CD14-positive monocyte (primary cell): ENCODE measurements at regions not wholly inside any gene's neighbourhood (a gene's known extent, or its start where the extent isn't known, plus 50 kb on each side); places are given as distances from the start of the nearest gene placed in this dataset.

ENCODE experiments used
- DNase-seq, 3 donors: peaks; one replicate each; pipeline ENCODE4 v3.0.0-alpha.2; 2011 to 2022
- H2AFZ ChIP-seq: 2 replicates; pipeline ENCODE4 v1.6.0; 2012; ENCODE audit warnings: mild to moderate bottlenecking, low read depth, low read length, inconsistent platforms; ENCODE audit not compliant: insufficient read depth, poor library complexity, severe bottlenecking
- H3K27ac ChIP-seq, 2 donors: 1 replicate in 1 of 2; 2 replicates in 1 of 2; pipeline ENCODE4 v1.5.1; 2012 to 2013; ENCODE audit warnings: low read length in 2 of 2, control low read depth in 1 of 2, inconsistent platforms in 1 of 2, low read depth in 1 of 2, mild to moderate bottlenecking in 1 of 2
- H3K27me3 ChIP-seq, 2 donors: one replicate each; pipeline versions ENCODE4 v1.6.0 to v1.6.1; 2011 to 2013; ENCODE audit warnings: low read length in 2 of 2; ENCODE audit not compliant: control insufficient read depth in 2 of 2, insufficient read depth in 2 of 2
- H3K36me3 ChIP-seq, 2 donors: replicated peaks in 1 of 2; 1 replicate in 1 of 2; 2 replicates in 1 of 2; pipeline versions ENCODE4 v1.5.1 to v1.6.1; 2012 to 2013; ENCODE audit warnings: low read length in 2 of 2, control low read depth in 1 of 2, inconsistent platforms in 1 of 2, mild to moderate bottlenecking in 1 of 2; ENCODE audit not compliant: insufficient read depth in 2 of 2, control insufficient read depth in 1 of 2
- H3K4me1 ChIP-seq, 2 donors: 1 replicate in 1 of 2; 2 replicates in 1 of 2; pipeline versions ENCODE4 v1.5.1 to v1.6.1; 2012 to 2013; ENCODE audit warnings: low read length in 2 of 2, control low read depth in 1 of 2, inconsistent platforms in 1 of 2, mild to moderate bottlenecking in 1 of 2, moderate library complexity in 1 of 2; ENCODE audit not compliant: insufficient read depth in 2 of 2, control insufficient read depth in 1 of 2
- H3K4me2 ChIP-seq: replicated peaks from 2 replicates; pipeline ENCODE3; 2012; ENCODE audit warnings: low read length, moderate library complexity, mild to moderate bottlenecking; ENCODE audit not compliant: poor library complexity, severe bottlenecking; ENCODE audit errors: extremely low read depth
- H3K4me3 ChIP-seq, 3 experiments: fragments of 200-600 bp in 1 of 3; sonication (generic) in 1 of 3; replicated peaks in 1 of 3; 1 replicate in 2 of 3; 2 replicates in 1 of 3; pipeline ENCODE4 v1.5.1; 2011 to 2013; ENCODE audit warnings: low read length in 3 of 3, mild to moderate bottlenecking in 3 of 3, control low read depth in 2 of 3, low read depth in 2 of 3, inconsistent platforms in 1 of 3, moderate library complexity in 1 of 3
- H3K79me2 ChIP-seq: 2 replicates; pipeline ENCODE4 v1.6.0; 2012; ENCODE audit warnings: mild to moderate bottlenecking, control low read depth, inconsistent platforms, low read length, moderate library complexity; ENCODE audit not compliant: insufficient read depth
- H3K9ac ChIP-seq: 2 replicates; pipeline ENCODE4 v1.6.0; 2017; ENCODE audit warnings: low read length, mild to moderate bottlenecking; ENCODE audit not compliant: insufficient read depth, poor library complexity, severe bottlenecking
- H3K9me3 ChIP-seq, 2 donors: replicated peaks in 1 of 2; 1 replicate in 1 of 2; 2 replicates in 1 of 2; pipeline versions ENCODE4 v1.5.1 to v1.6.1; 2012 to 2013; ENCODE audit warnings: low read length in 2 of 2, control low read depth in 1 of 2; ENCODE audit not compliant: control insufficient read depth in 1 of 2, insufficient read depth in 1 of 2
- H4K20me1 ChIP-seq: 2 replicates; pipeline ENCODE4 v1.6.0; 2012; ENCODE audit warnings: mild to moderate bottlenecking, low read length, control low read depth, moderate library complexity; ENCODE audit not compliant: insufficient read depth
- H3K27ac Mint-ChIP-seq, 7 donors: one replicate each; pipeline ENCODE4 v1.8.0; 2020; ENCODE audit warnings: mild to moderate bottlenecking in 7 of 7, mixed read lengths in 7 of 7, moderate library complexity in 6 of 7, inconsistent platforms in 2 of 7
- H3K27me3 Mint-ChIP-seq, 3 donors: one replicate each; pipeline ENCODE4 v1.8.0; 2021 to 2022; ENCODE audit warnings: low read depth in 3 of 3, mild to moderate bottlenecking in 3 of 3, mixed read lengths in 3 of 3, moderate library complexity in 3 of 3, inconsistent platforms in 1 of 3
- H3K36me3 Mint-ChIP-seq, 2 donors: one replicate each; pipeline ENCODE4 v1.8.0; 2020; ENCODE audit warnings: mixed read lengths in 2 of 2, inconsistent platforms in 1 of 2, mild to moderate bottlenecking in 1 of 2
- H3K4me1 Mint-ChIP-seq: one replicate; pipeline ENCODE4 v1.8.0; 2020; ENCODE audit warnings: mild to moderate bottlenecking, mixed read lengths
- H3K4me3 Mint-ChIP-seq, 2 donors: one replicate each; pipeline ENCODE4 v1.8.0; 2020; ENCODE audit warnings: mild to moderate bottlenecking in 2 of 2, mixed read lengths in 2 of 2, moderate library complexity in 1 of 2
- H3K9me3 Mint-ChIP-seq, 7 donors: one replicate each; pipeline ENCODE4 v1.8.0; 2020 to 2022; ENCODE audit warnings: mixed read lengths in 7 of 7, mild to moderate bottlenecking in 6 of 7, moderate library complexity in 6 of 7, inconsistent platforms in 2 of 7
- CTCF ChIP-seq: fragments of 200-600 bp; IDR thresholded peaks from one replicate; pipeline ENCODE4 v1.8.0; 2022; ENCODE audit warnings: antibody characterized with exemption, mild to moderate bottlenecking
- WGBS: methylation state at CpG from one replicate; pipeline ENCODE4 v1.1.5; 2013; ENCODE audit warnings: missing lambda C conversion rate; ENCODE audit not compliant: insufficient coverage; 5-methylcytosine and 5-hydroxymethylcytosine counted together
- intact Hi-C, 2 donors: fragments of 100-400 bp; cut with micrococcal nuclease; formaldehyde crosslinking; loops; one replicate each; pipeline versions ENCODE4 v1.15.0 to v1.15.1; 2023

GRCh38 chr3:36095238-36095637 is 285.1 kb upstream of the STAC start:
- Histone ChIP-seq H2AFZ (no peak overlapping the region), H3K9ac (no peak overlapping the region), H3K27me3 (no peaks in the 10 kb centered on the region), H3K36me3 (no peaks in the 10 kb centered on the region), H3K27ac (peak overlapping the region in 1 of 2 donors; percentile 42), H3K79me2 (no peaks in the 10 kb centered on the region), H3K4me1 (peaks cover 5 to 6% of the 10 kb centered on the region in 2 donors), H4K20me1 (no peaks in the 10 kb centered on the region), H3K9me3 (no peaks in the 10 kb centered on the region), H3K4me2 (no peak overlapping the region), H3K4me3 (no peak overlapping the region)
- DNase-seq, result peak in 1 of 3 donors; percentile 11
- H3K4me3 Mint-ChIP-seq, result peak overlapping the region in 1 of 2 donors; percentile 56
- 17% methylated on average over 3 of the region's 3 CpGs for WGBS
- peaks cover 0 to 2% (median 0%) of the 10 kb centered on the region in 7 donors for H3K9me3 Mint-ChIP-seq
- H3K36me3 Mint-ChIP-seq, result no peaks in the 10 kb centered on the region
- peak overlapping the region in 1 of 7 donors; percentile 37 for H3K27ac Mint-ChIP-seq
- intact Hi-C loops, result no loop called here
- no peak for TF ChIP-seq CTCF
- peaks cover 6% of the 10 kb centered on the region for H3K4me1 Mint-ChIP-seq
- H3K27me3 Mint-ChIP-seq, result no peaks in the 10 kb centered on the region

DNA sequence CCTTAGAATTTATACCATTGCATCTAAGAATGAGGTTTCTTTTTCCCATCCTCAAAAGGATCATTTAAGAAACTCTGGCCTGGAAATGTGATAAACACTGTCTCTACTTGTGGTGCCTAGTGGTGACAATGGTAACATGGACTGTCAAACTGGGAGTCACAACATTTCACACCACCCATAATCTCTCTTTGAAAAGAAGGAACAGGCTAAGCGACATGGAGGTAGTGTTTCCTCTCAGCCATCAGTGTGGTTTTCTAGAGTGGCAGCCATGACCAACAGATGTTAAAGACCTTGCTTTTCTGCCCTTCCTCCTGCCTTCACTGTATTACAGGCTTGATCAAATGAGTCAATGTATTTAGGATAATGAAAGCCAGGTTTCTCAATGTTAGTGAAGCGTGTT is 283.1 kb upstream of the STAC start:
- H3K79me2 ChIP-seq, result no peaks in the 10 kb centered on the region
- H3K9me3 ChIP-seq, result no peaks in the 10 kb centered on the region
- no peak overlapping the region for H3K27ac ChIP-seq
- H3K36me3 Mint-ChIP-seq, result no peaks in the 10 kb centered on the region
- H3K27me3 ChIP-seq, result no peaks in the 10 kb centered on the region
- H2AFZ ChIP-seq, result no peak overlapping the region
- intact Hi-C loops, result no loop called here
- peaks cover 0 to 2% (median 0%) of the 10 kb centered on the region in 7 donors for H3K9me3 Mint-ChIP-seq
- no peak overlapping the region for H3K4me3 Mint-ChIP-seq
- WGBS, result no CpG with 5 or more reads among the region's 2 CpGs
- no peaks in the 10 kb centered on the region for H3K27me3 Mint-ChIP-seq
- H3K4me1 Mint-ChIP-seq, result peaks cover 6% of the 10 kb centered on the region
- peaks cover 5 to 6% of the 10 kb centered on the region in 2 donors for H3K4me1 ChIP-seq
- no peak overlapping the region for H3K9ac ChIP-seq
- H3K36me3 ChIP-seq, result no peaks in the 10 kb centered on the region
- no peak for TF ChIP-seq CTCF
- no peak for DNase-seq
- no peak overlapping the region for H3K4me2 ChIP-seq
- no peak overlapping the region for H3K4me3 ChIP-seq
- H3K27ac Mint-ChIP-seq, result no peak overlapping the region
- no peaks in the 10 kb centered on the region for H4K20me1 ChIP-seq
